HK-2 (cell line): ENCODE measurements at regions not wholly inside any gene's neighbourhood (a gene's known extent, or its start where the extent isn't known, plus 50 kb on each side); places are given as distances from the start of the nearest gene placed in this dataset.

Source experiments
- DNase-seq: peaks from one replicate; pipeline ENCODE4 v3.0.0-alpha.2; 2018; ENCODE audit not compliant: unreplicated experiment

DNA sequence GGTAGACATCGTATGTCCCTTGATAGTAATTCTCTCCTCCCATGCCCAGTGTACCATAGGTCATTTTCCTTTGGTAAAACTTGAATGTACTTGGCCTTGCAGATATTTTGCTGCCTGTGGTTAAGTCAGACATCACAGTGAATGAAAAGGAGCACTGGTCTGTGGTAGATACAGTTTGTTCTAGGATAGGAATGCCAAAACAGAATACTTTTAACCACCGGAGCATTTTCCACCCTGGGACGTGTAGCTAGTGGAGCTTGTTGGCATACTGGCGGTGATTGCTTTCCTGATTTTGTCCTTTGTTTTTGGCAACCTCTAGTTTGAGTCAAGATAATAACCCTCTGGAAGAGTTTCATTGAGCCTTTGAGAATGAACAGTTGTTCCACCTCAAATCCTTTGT, 92.0 kb upstream of the BMPER start:
- no peak for DNase-seq

DNA sequence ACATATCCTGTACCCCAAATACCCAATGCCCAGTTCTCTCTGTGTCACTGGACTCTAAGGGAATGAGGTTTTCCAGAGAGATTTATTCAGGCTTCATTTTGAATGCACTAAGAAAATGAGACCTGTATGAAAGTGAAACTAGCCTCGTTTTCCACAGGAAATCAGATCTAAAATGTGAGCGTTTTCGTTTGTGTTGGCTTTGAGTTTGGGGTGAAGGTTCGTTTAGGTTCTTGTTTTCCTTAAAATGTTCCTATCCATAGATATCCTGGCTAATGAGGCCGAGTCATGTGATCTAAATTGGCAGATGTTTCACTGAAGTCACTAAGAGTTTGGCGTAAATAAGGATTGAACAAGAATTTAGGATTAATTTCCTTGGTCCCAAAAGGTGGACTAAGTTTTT, 90.9 kb upstream of the BMPER start:
- DNase-seq: no peak

DNA sequence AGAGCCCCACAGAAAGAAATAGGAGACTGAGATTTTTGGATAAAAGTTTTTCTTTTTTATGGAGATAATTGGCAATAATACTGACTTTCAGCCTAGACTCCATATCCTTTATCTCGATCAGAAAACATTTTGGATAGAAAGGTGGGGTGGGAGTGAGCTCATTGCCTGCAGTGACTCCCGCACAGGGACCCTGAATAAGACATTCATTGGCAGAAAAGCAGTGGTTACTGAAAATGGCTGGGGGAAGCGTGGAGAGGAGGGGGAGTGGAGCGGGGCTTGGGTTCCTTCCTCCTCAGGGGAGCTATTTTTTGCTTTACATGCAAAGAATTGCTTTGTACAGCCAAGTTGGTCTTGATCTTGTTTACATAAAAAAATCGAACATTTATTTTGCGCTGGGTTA, 90.4 kb upstream of the BMPER start:
- DNase-seq: no peak

DNA sequence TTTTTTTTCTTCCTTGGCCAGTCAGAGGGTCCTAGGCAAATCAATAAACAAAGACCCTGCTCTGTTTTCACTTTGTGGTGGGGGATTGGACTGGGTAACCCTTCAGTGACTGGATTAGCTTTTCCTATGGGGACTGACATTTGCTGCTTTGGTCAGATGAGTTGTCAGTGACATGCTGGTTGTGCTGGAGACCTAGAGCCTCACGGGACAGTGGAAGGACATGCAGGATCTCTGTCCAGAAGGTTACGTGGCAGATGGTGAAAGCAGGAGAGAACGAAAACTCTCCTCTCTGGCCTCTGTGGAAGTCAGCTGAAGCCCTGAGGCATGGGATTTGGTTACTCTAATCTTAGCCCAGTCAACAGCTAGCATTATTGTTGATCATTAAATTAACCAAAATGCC, 90.0 kb upstream of the BMPER start:
- DNase-seq: no peak

DNA sequence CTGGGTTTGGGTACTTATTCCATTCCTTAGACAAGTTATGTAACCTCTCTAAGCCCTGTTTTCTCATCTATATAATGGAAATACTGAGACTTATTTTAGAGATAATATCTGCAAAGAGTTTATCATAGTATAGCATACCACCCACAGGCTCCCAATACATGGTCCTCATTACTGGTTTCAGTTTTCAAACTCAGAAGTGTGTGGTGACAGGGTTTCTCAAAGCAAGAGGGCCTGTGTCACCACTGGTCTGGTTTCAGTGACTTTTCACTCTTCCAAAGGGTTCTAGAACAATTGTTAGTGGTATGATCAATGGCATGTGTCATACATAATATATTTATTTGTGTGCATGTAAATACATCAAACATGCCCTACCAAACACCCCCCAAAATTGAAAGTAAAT, 89.2 kb upstream of the BMPER start:
- DNase-seq: no peak

DNA sequence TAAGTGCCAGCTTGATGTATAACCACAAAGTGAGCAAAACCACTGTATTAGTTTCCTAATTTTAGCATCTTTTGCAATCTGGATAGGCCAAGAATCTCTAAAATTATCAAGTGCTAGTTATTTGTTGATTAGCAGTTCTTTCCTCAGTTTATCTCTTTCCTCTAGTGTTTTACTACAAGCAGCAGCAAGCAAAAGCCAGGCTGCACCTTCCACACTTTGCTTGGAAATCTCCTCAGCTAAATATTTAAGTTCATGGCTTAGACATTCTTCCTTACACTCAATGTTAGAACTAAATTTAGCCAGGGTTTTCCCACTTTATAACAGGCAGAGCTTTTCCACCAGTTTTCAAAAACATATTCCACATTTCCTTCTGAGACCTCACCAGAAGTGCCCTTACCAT, 85.7 kb upstream of the BMPER start:
- DNase-seq: no peak

DNA sequence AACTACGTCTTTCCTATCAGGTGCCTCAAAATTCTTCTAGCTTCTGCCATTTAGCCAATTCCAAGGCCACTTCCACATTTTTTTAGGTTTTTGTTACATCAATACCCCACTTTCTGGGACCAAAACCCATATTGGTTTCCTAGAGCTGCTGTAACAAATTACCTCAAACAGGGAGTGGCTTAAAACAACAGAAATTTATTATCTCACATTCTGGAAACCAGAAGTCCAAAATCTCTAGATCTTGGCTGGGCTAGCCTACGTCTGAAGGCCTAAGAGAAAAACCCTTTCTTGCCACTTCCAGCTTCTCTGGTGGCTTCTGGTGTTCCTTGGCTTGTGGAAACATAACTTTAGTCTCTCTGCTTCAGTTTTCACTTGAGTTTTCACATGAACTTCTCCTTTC, 85.1 kb upstream of the BMPER start:
- DNase-seq: no peak

DNA sequence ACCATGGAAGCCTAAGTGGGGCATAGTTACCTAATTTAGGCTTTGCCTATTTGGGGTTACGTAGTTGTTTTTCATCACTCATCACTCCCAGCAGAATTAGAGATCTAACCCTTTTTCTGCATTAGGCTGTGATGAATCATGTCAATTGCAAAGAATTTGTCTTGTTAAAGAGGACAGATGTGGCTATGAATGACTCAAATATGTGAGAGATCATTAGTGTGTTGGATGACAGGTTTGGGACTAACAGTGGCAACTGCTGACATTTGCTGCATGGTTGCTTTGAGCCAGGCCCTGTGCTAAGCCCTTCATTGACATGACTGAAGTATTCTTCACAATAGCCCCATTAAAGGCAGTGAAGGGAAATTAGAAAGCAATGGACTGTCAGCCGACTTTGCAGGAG, 83.4 kb upstream of the BMPER start:
- no peak for DNase-seq

DNA sequence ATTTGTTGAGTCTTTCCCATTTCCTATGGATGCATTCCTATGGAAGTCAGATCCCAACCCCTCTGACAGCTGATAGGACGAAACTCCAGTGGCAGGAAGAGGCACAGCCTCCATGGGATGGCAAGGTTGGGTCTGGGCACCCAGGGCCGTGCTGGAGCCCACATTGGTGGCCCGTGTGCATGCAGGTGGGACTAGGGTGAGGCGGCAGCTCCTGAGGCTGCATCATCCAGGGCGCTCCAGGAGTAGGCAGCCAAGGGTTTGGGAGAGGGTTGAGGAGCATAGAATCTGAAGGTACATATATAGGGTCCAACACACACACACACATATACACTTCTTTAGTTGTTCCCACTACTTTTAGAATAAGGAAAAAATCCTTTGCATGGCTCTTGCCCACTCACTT, 81.4 kb upstream of the BMPER start:
- DNase-seq: no peak

DNA sequence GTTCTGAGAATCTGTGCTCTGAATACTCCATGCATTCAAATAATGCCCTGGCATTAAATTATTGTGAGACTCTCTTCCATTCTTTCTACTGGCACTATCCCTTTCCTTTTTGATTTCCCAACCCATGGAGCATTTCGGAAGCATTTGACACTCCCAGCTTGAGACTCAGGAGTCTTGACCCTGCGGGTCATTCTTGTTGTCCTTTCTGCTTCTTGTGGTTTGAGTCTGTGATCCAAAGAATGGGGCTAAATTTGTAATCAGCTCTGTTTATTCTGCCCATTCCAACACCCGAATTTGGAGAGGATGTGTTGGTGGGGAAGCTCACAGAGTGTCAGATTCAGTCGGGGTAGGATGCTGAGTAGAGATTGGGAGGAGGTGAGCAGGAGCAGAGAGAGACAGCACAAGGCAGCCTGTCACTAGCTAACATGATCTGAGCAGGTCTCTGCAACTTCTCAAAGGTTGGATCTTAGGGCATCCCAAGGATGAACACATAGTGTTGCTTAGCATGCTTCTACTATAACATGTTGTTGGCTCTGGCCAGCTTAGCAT, 80.4 kb upstream of the BMPER start:
- no peak for DNase-seq

DNA sequence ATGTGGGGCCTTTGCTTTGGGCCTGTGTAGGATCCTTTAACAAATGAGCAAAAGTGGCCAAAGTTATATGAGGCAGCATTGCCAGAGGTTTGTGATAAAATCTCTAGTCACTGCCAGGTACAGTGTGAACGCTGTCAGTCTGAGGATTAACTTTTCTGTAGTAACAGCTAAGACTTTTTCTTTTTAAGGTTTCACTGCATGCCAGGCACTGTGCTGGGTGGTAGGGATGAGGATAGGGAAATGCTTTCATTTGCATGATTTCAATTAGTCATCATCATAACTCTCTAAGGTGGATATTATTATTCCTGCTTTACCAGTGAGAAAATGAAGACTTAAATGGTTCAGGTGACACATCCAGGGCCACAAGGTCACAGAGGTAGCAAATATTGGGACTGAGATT, 79.7 kb upstream of the BMPER start:
- no peak for DNase-seq

DNA sequence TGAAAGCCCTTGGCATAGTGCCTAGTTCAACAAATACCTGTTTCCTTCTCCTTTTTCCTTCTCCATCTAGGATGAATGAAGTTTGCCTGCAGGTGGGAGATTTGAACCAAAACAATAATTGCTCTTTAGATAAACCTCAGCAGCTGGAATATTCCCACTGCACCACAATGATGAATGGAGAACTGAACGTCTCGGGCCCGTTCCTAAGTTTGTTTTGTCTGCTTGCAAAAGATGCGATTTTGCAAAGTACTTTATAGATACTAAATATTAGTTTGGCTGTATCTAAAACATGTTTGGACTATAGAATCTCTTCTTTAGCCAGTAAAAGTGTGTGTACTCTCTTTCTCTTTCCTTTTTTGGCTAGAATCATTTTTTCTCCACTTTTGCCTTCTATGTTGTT, 75.8 kb upstream of the BMPER start:
- no peak for DNase-seq

DNA sequence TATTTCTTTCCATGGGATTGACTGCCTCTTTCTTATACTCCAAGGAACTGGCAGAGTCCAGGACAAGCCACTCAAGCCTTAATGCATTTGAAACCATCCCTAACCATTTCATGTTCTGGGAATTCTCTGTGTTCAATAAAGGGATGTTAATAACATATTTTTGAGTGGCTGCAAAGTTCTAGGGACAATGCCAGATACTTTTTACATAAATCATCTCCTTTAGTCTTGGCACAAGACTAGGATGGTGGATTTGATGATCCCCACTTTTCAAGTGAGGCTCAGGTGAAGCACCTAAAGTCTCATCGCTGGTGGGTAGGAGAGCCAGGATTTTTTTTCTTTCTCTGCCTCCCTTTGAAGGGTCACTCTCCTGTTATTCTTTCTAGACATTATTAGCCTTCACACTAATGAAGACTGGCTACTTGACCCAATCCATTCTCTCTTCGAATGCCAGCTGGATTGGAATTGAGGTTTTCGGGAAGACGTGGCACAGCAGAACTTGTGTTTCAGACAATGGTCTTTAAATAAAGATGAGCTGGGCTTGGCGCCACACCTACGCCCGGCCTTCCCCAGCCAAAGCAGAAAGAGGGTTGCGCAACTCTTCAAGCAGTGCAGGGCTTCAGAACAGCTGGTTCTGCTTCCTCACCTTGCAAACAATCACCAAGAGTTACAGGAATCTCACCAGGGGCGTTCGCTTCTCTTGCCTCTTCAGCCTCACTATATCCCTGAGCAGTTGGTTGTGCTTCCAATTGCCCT, 73.8 kb upstream of the BMPER start:
- no peak for DNase-seq

DNA sequence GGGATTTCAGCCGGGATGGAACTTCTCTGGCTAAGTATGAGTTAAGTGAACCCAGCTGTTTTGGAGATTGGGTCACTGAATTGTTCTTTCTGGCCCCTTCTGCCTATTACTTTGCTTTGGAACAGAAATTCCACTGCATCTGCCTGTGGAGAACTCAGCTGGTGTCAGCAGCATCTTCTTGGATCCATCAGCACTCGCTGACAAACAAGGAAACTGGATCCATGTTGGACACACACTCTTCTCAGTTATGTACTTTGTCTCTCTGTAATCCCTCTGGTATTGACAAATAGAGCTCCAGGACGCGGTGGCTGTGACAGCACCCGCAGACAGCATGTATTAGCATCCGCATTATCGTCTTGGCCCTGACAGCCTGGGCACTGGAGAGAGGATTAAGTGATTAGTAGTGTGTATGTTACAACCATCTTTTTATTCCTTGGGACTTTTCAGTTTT, 73.0 kb upstream of the BMPER start:
- no peak for DNase-seq

DNA sequence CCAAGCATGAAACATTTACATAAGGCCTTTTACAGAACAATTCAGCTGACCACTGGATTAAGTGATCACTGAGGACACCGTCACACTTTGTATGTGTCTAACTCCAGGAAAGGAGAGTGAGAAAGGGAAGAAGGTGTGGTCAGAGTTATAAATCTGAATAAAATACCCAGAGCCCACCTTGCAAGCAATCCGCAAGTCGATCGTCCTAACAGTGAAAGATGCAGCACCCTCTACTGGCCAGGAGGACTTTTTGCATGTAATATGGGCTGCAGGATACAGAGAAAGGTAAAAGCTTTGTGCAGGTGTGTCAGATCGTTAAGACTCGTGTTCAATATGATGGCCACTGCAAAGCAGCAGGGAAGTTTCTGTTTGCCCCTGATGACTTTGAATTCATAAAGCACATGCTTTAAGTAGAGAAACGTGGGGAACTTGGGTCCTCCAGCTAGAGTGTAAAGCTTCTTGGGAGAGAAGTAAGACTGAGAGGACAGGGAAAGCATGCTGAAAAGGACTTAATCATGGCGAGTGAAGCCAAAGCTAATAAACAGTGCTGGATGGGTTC, 68.5 kb upstream of the BMPER start:
- DNase-seq: peak; percentile 3

DNA sequence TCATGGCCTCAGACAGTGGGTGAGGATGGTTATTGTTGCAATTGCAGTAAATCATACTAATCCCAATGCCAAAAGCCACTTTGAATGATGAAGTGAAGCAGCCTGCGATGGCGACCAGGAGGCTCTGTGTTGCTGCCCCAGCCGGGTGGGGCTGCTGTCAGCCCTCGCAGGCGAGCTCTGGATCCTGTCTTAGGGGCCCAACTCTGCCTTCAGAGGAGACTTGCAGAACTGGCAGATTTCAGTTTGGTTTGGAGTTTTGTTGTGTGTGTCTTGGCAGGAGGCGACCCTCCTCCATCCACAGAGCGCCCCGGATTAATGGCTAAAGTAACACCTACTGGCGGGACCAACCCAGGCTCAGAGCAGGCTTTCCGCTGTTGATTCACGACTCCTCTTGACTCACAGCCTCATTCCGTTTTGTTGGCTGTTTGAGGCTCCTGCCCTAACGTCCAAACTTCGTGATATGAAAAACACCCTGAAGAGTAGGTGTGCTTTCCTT, 67.9 kb upstream of the BMPER start:
- DNase-seq: no peak

DNA sequence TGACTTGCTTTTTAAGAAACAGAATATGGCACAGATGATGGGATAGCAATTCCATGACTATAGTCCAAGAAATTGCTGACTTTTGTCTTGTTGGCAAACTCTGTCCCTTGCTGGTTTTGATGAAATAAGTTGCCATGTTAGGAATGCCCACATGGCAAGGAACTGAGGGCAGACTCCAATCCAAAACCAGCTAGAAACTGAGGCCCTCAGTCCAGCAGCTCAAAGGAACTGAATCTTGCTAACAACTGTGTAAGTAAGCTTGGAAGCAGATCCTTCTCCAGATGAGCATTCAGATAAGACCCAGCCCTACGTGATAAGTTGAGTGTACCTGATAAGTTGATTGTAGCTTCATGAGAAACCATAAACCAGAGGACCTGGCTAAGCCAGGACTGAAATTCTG, 64.3 kb upstream of the BMPER start:
- no peak for DNase-seq

DNA sequence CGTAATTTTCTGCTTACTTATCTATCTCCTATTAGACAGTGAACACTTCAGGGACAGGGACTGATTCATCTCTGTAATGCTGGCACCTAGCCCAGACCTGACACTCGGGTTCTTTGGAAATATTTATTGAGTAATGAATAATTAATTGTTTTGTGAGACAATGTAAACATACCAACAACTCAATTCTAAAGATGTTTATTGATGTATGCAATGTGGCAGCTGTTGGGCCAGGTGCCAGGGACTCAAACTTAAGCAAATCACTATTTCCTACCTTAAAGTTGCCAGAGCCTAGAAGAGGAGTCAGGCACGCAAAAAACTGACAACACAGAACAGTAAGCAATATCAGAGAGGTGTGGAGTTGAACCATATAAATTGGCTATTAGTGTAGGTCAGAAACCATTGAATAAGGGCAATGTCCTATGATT, 63.6 kb upstream of the BMPER start:
- DNase-seq: no peak

DNA sequence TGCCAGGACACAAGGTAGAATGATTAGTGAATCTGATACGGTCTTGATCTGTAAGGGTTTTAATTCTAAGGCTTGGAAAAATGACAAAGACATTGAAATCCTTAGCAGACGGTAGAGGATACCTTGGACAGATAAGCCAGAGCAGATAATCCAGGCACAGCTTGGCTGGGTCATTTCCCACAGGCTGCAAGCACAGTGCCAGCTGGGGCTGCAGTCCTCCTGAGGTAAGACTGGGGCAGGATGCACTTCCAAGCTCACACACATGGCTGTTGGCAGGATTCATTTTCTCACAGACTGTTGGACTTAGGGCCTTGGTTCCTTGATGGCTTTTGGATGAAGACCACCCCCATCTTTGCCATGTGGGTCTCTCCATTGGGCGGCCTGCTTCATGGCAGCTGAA, 63.2 kb upstream of the BMPER start:
- DNase-seq: no peak

DNA sequence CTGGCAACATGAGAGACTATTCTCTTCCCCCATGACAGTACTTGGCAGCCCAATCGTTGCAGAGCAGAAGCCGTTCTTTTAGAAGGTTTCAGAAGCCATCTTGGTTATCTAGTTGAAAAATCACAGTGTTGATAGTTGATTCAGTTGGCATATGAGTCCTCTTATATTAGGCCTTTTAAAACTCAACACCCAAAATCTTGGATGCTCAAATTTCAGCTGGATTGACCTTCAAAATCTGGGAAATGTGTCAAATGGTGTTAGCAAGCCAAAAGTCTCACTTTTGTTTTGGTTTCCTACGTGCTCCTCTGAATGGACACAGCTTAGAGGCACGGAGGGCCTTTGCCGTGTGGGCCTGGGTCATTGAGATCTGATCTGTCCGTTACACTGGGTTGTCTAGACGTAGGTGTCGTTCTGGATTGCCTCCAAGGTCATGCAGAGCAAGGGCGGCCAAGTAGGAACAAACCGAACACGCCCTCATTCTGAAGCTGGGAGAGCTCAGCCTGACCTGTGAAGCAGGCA, 59.3 kb upstream of the BMPER start:
- DNase-seq: no peak

DNA sequence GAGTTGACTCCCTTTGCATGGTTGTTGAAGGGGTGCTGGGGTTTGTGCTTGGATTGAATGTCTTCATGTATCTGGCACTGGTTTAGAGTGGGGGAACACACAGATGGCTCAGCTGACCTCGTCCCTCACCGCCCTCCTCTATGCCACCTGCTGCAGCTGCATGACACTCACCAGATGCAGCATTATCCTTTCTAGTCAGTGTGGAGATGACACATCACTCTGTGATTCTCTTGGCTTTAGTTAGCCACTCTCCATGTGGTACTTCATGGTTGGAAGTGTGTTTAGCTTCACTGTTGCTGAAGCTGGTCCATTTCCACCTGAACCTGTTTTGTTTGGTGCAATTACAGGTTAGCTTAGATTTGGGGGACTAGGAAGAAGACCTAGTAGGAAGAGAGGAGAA, 56.3 kb upstream of the BMPER start:
- no peak for DNase-seq

DNA sequence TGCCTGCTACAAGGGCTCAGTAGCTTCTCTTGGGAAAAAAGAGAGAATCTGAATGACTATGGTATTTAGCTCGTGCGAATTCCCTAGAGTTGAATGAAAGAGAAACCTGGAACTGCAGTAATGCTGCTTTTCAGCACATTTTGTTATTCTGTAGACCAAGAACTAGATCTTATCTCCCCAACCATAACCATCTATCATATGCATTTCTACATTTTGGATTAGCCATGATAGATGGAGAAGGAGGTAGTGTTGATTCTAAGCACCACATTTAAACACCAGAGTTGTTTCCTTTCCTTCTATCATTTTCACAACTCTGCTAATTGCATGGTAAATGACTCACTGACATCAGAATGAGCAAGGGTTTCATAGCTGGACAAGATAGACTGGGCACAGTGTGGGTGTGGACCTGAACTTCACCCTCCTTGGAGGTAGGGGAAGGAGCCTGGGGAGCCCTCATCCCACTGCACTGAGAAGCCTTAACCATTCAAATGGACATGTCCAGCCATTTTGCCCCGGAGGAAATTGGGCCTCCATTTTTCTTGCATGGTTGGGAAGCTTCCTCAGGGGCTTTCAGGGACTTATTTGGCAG, 55.3 kb upstream of the BMPER start:
- no peak for DNase-seq

DNA sequence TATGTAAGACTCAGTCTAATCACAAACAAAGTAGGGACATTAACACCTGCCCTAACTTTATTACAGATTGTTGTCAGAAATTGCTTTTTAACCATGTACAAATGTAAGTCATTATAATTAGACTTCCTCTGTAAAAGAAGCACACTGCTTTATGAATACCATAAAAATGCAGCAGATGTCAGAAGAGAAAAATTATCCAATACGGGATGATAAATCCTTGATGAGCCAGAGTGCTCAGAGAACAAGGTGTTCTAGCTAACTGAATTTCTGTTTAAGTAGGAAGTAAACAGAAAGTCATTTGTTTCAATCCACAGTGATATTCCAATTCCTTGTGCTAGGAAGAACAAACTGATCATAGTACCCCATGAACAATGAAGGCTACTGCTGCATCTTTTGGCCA, 54.6 kb upstream of the BMPER start:
- no peak for DNase-seq
